B cell (primary cell): ENCODE measurements at regions not wholly inside any gene's neighbourhood (a gene's known extent, or its start where the extent isn't known, plus 50 kb on each side); places are given as distances from the start of the nearest gene placed in this dataset.

Source experiments
- ATAC-seq: fragments of 200-7000 bp; cut with Tn5 transposase; one replicate; pipeline ENCODE4 v1.10.0; 2021; ENCODE audit warnings: low read depth, mild to moderate bottlenecking, moderate number of reproducible peaks, moderate library complexity
- CTCF ChIA-PET: fragments of 350-600 bp; sonication (Branson Sonifier 250); formaldehyde crosslinking; loops from one replicate; lab custom pipeline; 2021; ENCODE audit warnings: antibody characterized with exemption, inconsistent platforms; lab: Charles Lee
- POLR2A ChIA-PET: fragments of 350-600 bp; sonication (Branson Sonifier 250); formaldehyde crosslinking; loops from one replicate; lab custom pipeline; 2021; ENCODE audit warnings: antibody characterized with exemption; lab: Charles Lee
- DNase-seq: peaks from one replicate; pipeline ENCODE4 v3.0.0; 2013
- H2AFZ ChIP-seq: 2 replicates; pipeline ENCODE4 v1.6.1; 2012; ENCODE audit warnings: mild to moderate bottlenecking, low read depth, low read length; ENCODE audit not compliant: insufficient read depth, poor library complexity, severe bottlenecking
- H3K27ac ChIP-seq, 2 donors: 1 replicate in 1 of 2; 2 replicates in 1 of 2; pipeline ENCODE4 v1.5.1; 2012 to 2013; ENCODE audit warnings: low read length in 2 of 2, mild to moderate bottlenecking in 2 of 2, moderate library complexity in 1 of 2
- H3K27me3 ChIP-seq, 4 experiments: fragments of 200-600 bp in 1 of 4; sonication (generic) in 1 of 4; replicated peaks in 1 of 4; 1 replicate in 2 of 4; 2 replicates in 2 of 4; pipeline versions ENCODE4 v1.6.1 to v1.7.0; 2013 to 2016; ENCODE audit warnings: low read length in 3 of 4, mild to moderate bottlenecking in 2 of 4, mixed read lengths in 1 of 4, moderate library complexity in 1 of 4; ENCODE audit not compliant: insufficient read depth in 4 of 4, control insufficient read depth in 3 of 4; ENCODE audit errors: control extremely low read depth in 1 of 4
- H3K36me3 ChIP-seq, 2 experiments: replicated peaks in 1 of 2; 1 replicate in 1 of 2; 2 replicates in 1 of 2; pipeline versions ENCODE4 v1.6.1 to v1.7.1; 2013; ENCODE audit warnings: low read length in 1 of 2; ENCODE audit not compliant: insufficient read depth in 2 of 2, control insufficient read depth in 1 of 2; ENCODE audit errors: control extremely low read depth in 1 of 2, extremely low read depth in 1 of 2
- H3K4me1 ChIP-seq, 2 donors: fragments of 200-600 bp in 1 of 2; sonication (generic) in 1 of 2; 1 replicate in 1 of 2; 2 replicates in 1 of 2; pipeline versions ENCODE4 v1.5.1 to v1.6.1; 2013 to 2017; ENCODE audit warnings: low read length in 2 of 2; ENCODE audit not compliant: control insufficient read depth in 2 of 2, insufficient read depth in 2 of 2
- H3K4me2 ChIP-seq: replicated peaks from 2 replicates; pipeline ENCODE3; 2012; ENCODE audit warnings: mild to moderate bottlenecking, low read depth, low read length; ENCODE audit not compliant: poor library complexity, severe bottlenecking
- H3K4me3 ChIP-seq, 5 experiments: fragments of 200-600 bp in 1 of 5; sonication (generic) in 1 of 5; 1 replicate in 3 of 5; 2 replicates in 2 of 5; pipeline versions ENCODE4 v1.5.1 to v1.7.0; 2011 to 2016; ENCODE audit warnings: low read length in 4 of 5, mild to moderate bottlenecking in 4 of 5, low read depth in 2 of 5, control low read depth in 1 of 5, moderate library complexity in 1 of 5; ENCODE audit not compliant: insufficient read depth in 1 of 5; ENCODE audit errors: control extremely low read depth in 1 of 5, extremely low read depth in 1 of 5
- H3K79me2 ChIP-seq: fragments of 200-600 bp; sonication (generic); one replicate; pipeline ENCODE4 v1.6.0; 2016; ENCODE audit warnings: low read length; ENCODE audit not compliant: control insufficient read depth, insufficient read depth
- H3K9ac ChIP-seq: fragments of 200-600 bp; sonication (generic); 2 replicates; pipeline ENCODE4 v1.6.1; 2017; ENCODE audit warnings: mild to moderate bottlenecking, low read length, moderate library complexity
- H3K9me3 ChIP-seq, 3 donors: one replicate each; pipeline versions ENCODE4 v1.6.1 to v1.7.1; 2013; ENCODE audit warnings: low read length in 2 of 3; ENCODE audit not compliant: control insufficient read depth in 2 of 3, insufficient read depth in 1 of 3; ENCODE audit errors: control extremely low read depth in 1 of 3
- H4K20me1 ChIP-seq: 2 replicates; pipeline ENCODE4 v1.6.0; 2012; ENCODE audit warnings: mild to moderate bottlenecking, low read length; ENCODE audit not compliant: insufficient read depth, control insufficient read depth, poor library complexity, severe bottlenecking
- H3K27ac Mint-ChIP-seq: one replicate; pipeline ENCODE4 v1.8.0; 2021; ENCODE audit warnings: mixed read lengths
- H3K27me3 Mint-ChIP-seq: one replicate; pipeline ENCODE4 v1.8.0; 2021; ENCODE audit warnings: mixed read lengths
- H3K4me1 Mint-ChIP-seq: one replicate; pipeline ENCODE4 v1.8.0; 2021; ENCODE audit warnings: mixed read lengths
- H3K4me3 Mint-ChIP-seq: one replicate; pipeline ENCODE4 v1.8.0; 2021; ENCODE audit warnings: mixed read lengths
- H3K9me3 Mint-ChIP-seq: one replicate; pipeline ENCODE4 v1.8.0; 2022; ENCODE audit warnings: mixed read lengths; ENCODE audit not compliant: insufficient read depth
- CTCF ChIP-seq: fragments of 200-600 bp; IDR thresholded peaks from one replicate; pipeline ENCODE4 v1.8.0; 2022; ENCODE audit warnings: antibody characterized with exemption, mild to moderate bottlenecking
- EZH2 ChIP-seq: IDR thresholded peaks from 2 replicates; pipeline ENCODE4 v1.6.1; 2012; ENCODE audit warnings: borderline replicate concordance, low read depth, mild to moderate bottlenecking, moderate library complexity, low read length; ENCODE audit not compliant: insufficient read depth, poor library complexity, severe bottlenecking
- WGBS: methylation state at CpG from one replicate; pipeline ENCODE4 v1.1.5; 2013; ENCODE audit warnings: missing lambda C conversion rate; ENCODE audit not compliant: insufficient coverage; 5-methylcytosine and 5-hydroxymethylcytosine counted together
- intact Hi-C: fragments of 100-400 bp; cut with micrococcal nuclease; formaldehyde crosslinking; loops from one replicate; pipeline ENCODE4 v1.10.0; 2022

- Mint-ChIP-seq H3K4me3 (no peak overlapping the region), H3K4me1 (no peaks in the 10 kb centered on the region), H3K9me3 (no peaks in the 10 kb centered on the region), H3K27ac (no peak overlapping the region), H3K27me3 (peaks cover 7% of the 10 kb centered on the region)
- H3K36me3 ChIP-seq = no peaks in the 10 kb centered on the region
- no peaks in the 10 kb centered on the region for H3K79me2 ChIP-seq
- no peak overlapping the region for H3K9ac ChIP-seq
- TF ChIP-seq CTCF = no peak
- intact Hi-C loops = no loop called here
- ATAC-seq (no peak), DNase-seq (no peak)
- H3K4me1 ChIP-seq = no peaks in the 10 kb centered on the region
- H3K4me3 ChIP-seq = no peak overlapping the region
- POLR2A ChIA-PET = no interaction called here
- no peak overlapping the region for H2AFZ ChIP-seq
- no peak overlapping the region for H3K4me2 ChIP-seq
- H3K27me3 ChIP-seq = no peaks in the 10 kb centered on the region
- 100% methylated on average over 1 of the region's 2 CpGs for WGBS
- no peak overlapping the region for H3K27ac ChIP-seq
- CTCF ChIA-PET = no interaction called here
- H3K9me3 ChIP-seq = peaks cover 0 to 2% (median 0%) of the 10 kb centered on the region in 3 donors
- no peaks in the 10 kb centered on the region for H4K20me1 ChIP-seq
These were observed 133.8 kb upstream of the LCORL start for GRCh38 chr4:18155067-18156041.

GRCh38 chr4:18138076-18138665 is 116.6 kb upstream of the LCORL start:
- Histone ChIP-seq H3K9me3 (peaks cover 0 to 2% (median 0%) of the 10 kb centered on the region in 3 donors), H3K4me1 (no peaks in the 10 kb centered on the region), H3K27ac (no peak overlapping the region), H3K4me3 (no peak overlapping the region), H4K20me1 (no peaks in the 10 kb centered on the region), H3K27me3 (peaks cover 0 to 3% (median 0%) of the 10 kb centered on the region in 4 experiments), H3K4me2 (no peak overlapping the region), H2AFZ (no peak overlapping the region), H3K36me3 (no peaks in the 10 kb centered on the region), H3K9ac (no peak overlapping the region), H3K79me2 (no peaks in the 10 kb centered on the region)
- ChIA-PET CTCF (no interaction called here), POLR2A (no interaction called here)
- ATAC-seq (no peak), DNase-seq (no peak)
- TF ChIP-seq CTCF (no peak), EZH2 (no peak)
- Mint-ChIP-seq H3K4me1 (no peaks in the 10 kb centered on the region), H3K9me3 (no peaks in the 10 kb centered on the region), H3K4me3 (no peak overlapping the region), H3K27me3 (peaks cover 5% of the 10 kb centered on the region), H3K27ac (no peak overlapping the region)
- intact Hi-C loops = no loop called here
- WGBS = 94% methylated on average over 5 of the region's 9 CpGs
